NCI-H2029 treated with DMSO at 0.1 percent for 48 hours (cell line): ENCODE measurements at regions not wholly inside any gene's neighbourhood (a gene's known extent, or its start where the extent isn't known, plus 50 kb on each side); places are given as distances from the start of the nearest gene placed in this dataset.

Experiments
- DNase-seq: peaks from one replicate; lab custom pipeline; 2025; lab: John Stamatoyannopoulos, UW

DNA sequence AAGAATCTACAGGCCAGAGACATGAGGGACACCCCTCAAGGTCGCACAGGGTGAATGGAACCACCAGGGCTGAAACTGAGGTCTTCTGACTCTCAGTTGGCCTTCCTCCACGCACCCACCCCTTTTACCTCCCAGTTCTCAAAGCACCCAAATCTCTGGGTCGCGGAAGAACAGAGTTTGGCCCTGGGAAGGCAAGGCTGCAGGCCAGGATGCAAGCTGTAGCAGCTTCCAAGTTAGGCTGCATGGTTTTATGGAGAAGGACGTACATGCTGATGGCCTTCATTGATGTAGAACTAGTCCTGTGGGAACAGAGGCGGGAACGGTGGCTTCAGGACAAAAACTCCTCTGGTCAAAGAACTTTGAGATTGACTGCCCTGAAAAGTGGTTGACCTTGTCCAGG lies 143.5 kb upstream of the B3GAT1 start:
- no peak for DNase-seq

DNA sequence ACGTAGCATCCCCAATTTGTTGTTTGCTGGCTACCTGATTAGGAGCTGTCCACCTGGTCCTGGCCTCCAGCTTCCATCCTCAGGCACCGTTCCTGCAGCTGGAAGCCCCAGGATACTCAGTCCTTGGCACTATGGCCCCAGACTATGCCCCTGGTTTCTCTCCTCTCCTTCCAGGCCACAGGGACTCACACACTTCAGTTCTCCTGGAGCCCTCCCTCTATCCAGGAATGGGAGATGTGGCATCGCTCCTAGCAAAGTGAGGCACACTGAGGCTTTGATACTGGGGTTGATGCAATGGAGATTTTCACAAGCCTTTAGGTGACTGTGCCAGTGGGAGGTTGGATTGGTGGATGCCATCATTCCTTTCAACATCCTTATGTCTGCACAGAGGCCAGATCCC lies 142.8 kb upstream of the B3GAT1 start:
- DNase-seq: no peak

DNA sequence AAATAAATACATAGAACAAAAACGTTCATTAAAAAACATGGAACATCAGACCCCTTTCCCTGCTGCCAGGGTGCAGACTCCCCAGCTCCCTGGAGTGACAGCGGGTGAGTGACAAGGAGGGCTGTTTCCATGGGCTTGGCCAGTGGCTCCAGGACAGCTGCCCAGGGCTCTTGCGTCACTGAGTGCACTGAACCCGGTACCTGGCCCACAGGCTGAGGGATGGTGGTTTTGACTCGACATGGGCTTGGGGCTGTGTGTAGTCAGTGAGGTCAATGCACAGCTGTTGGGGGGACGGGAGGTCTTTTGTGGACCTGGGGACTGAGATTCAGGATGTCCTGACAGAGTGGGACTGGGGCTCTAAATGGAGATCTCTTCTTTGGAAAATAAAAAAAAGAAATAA lies 142.1 kb upstream of the B3GAT1 start:
- DNase-seq: no peak

GRCh38 chr11:134552749-134553148 lies 140.7 kb upstream of the B3GAT1 start:
- DNase-seq: no peak

GRCh38 chr11:134545521-134545920 lies 133.5 kb upstream of the B3GAT1 start:
- no peak for DNase-seq

DNA sequence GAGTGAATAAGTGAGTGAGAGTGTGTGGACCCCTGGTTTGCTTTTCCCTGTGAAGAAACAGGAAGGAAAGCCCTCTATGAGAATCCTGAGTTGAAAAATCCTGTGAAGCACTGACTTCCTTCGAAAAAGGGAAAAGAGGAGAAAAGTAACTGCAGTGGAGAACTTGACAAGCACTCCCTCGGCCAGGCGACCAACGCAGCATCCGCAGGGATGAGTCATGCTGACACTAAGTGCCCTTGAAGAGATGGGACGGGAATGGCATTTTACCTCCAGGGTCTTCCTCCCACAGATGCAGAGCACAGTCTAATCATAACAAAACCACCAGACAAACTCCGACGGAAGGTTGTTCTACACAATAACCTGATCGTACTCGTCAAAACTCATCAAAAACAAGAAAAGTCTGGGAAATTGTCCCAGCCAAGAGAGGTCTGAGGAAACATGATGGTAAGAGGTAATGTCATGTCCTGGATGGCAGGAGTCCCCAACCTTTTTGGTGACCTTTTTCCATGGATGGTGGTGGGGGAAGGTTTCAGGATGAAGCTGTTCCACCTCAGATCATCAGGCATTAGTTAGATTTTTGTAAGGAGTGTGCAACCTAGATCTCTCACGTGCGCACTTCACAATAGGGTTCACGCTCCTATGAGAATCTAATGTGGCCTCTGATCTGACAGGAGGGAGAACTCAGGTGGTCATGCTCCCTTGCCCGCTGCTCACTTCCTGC lies 132.2 kb upstream of the B3GAT1 start:
- no peak for DNase-seq

DNA sequence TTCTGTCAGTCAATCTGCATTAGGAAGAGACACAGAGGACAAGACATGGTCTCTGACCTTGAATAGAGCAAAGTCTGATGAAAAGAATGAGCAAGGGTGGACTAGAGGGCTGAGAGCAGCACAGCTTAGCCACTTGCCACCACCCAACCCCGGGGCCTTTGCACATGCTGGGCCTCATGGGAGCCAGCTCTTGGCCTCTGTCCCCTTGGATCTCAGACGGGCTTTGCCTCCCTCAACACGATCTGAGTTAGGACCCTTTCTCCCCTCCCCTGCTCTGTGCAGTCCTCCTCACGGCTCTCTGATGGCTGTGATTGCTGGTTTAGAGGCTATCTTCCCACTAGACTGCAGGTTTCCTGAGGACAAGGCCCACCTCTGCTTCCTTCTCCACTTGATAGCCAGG lies 131.6 kb upstream of the B3GAT1 start:
- no peak for DNase-seq

DNA sequence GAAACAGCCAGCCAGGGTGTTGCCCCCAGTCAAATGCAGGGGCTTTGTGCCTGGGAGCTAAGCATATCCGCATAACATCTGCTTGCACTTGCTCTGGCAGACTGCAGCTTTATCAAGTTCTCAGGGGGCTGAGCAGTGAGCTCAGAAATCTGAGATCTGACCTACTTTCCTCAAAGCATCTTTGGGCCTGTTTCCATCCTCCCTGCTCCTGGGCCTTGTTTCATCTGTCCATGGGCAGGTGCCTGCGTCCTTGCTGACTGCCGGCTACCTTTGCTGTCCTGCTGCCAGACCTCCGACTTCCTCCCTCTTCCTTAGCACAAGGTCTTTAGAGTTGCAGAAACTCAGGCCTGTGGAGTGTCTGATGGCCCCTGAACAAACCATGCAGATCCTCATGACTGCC lies 131.2 kb upstream of the B3GAT1 start:
- no peak for DNase-seq

DNA sequence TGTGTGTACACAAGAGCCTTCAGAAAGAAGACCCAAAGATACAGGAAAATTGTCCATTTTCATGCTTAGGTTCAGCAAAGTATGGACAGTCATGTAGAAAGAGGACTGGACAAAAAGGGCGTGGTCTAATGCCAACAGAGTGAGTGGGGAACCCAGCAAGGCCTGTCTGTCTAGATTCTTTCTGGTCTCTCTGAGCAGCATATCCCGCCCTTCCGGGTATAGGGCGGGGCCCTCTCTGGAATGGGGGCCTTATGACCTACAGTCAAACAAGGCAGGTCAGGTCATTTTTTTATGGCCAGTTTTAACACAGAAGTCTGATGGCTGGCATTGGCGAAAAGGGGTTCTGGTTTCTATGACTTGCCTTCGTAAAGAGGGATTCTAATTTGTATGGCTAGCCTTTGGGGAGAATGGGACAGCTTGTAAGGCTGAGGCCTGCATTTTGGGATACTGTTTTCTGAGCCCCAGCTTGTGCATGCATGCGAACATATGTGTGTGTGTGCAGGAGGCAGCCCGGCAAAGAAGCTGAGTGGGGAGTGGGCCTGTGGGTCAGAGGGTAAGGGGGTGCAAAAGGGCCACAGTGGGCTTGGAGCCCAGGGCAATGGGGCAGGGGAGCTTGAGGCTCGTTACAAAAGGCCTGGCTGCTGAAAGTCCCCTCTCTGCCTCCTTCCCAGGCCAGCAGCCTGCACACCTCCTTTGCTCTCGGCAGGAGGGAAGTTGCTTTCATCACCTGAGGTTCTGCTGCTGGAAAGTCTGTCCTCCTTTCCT lies 130.5 kb upstream of the B3GAT1 start:
- no peak for DNase-seq

GRCh38 chr11:134541951-134542350 lies 129.9 kb upstream of the B3GAT1 start:
- DNase-seq: no peak

- no peak for DNase-seq
Measured at GRCh38 chr11:134541355-134541754, 129.3 kb upstream of the B3GAT1 start.

DNA sequence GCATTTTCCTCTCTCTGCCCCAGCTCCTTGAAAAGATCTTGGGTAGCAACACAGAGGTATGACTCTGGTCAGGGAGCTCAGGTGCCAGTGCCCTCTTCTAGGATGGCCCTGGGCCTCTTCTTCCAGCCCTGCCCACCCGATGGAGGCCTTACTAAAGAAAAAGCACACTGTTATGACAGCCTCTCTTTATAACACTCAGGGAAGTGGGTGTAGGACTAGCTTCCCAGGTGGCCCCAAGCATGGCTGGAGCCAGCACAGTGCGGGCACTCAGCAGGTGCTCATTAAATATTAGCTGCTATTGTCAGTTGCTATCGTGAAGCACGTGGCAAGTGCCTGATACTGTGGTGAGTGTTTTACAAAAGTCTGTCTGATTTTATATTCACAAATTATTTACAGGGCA lies 127.2 kb upstream of the B3GAT1 start:
- no peak for DNase-seq

DNA sequence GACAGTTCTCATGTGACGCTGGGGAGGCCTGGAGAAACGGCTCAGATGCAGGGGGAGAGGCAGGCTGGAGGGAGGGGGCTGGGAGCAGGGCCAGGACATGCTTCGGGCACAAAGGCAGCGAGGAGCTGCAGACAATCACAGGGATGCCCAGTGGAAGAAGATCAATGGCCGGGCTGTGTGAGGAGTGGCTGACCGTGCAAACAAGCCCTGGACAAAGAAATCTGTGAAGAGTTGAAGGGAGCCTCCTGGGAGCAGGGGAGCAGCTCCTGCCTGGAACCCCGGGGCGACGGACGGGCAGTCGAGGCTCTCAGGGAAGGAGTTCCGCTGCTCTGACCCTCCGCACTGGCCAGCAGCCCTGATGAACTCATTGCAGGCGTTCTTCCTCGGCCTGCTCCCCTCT lies 126.7 kb upstream of the B3GAT1 start:
- DNase-seq: no peak

GRCh38 chr11:134537941-134538340 lies 125.9 kb upstream of the B3GAT1 start:
- DNase-seq: no peak

DNA sequence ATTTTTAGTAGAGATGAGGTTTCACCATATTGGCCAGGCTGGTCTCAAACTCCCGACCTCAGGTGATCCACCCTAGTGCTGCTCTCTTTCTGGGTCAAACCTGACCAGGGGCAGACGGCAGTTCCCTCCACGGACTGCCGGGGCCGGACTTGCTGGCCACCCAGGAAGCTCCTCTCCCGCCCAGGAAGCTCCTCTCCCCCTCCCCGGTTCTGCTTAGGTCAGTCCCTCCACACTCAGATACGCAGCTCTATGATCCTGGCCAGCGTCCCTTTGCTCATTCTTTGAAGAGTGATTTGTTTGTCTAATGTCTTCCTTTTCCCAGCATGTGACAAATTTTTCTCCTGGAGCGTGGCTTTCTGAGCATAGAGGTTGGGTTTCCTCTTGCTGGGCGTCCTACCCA lies 125.3 kb upstream of the B3GAT1 start:
- DNase-seq: no peak

DNA sequence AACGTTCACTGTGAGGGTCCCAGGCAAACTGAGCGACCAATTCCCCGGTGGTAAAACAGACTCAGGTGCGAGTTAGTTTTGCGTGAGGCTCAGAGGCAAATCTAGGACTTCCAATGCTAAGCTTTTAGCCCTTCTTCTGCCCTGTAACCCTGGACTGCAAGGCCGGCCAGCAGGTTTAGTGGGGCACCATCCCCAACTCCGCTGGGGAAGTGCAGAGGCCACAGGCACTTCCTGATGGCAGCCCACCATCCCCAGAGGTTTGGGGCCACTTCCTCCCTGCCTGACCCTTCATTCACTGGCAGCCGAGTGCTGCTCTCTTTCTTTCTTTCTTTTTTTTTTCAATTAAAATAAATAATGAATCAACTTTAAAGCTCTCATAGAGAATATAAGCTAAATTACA lies 124.6 kb upstream of the B3GAT1 start:
- DNase-seq: no peak

DNA sequence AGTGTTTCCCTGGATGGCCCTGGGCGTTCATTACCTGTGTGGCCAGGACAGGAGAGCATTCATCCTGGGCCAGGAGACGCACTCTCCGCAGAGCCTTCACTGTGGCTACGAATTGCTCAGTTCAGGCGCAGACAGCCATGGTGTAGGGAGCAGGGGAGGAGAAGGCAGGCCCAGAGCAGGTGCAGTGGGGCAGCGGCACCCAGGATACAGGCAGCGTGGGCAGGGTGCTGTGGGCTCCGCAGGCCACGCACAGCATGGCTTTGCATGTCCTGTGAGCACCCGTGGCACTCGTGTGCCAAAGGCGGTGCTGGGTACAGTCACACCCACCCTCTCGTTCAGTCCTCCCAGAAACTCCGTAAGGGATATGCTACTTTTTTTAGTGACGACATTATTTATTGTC lies 124.2 kb upstream of the B3GAT1 start:
- no peak for DNase-seq

DNA sequence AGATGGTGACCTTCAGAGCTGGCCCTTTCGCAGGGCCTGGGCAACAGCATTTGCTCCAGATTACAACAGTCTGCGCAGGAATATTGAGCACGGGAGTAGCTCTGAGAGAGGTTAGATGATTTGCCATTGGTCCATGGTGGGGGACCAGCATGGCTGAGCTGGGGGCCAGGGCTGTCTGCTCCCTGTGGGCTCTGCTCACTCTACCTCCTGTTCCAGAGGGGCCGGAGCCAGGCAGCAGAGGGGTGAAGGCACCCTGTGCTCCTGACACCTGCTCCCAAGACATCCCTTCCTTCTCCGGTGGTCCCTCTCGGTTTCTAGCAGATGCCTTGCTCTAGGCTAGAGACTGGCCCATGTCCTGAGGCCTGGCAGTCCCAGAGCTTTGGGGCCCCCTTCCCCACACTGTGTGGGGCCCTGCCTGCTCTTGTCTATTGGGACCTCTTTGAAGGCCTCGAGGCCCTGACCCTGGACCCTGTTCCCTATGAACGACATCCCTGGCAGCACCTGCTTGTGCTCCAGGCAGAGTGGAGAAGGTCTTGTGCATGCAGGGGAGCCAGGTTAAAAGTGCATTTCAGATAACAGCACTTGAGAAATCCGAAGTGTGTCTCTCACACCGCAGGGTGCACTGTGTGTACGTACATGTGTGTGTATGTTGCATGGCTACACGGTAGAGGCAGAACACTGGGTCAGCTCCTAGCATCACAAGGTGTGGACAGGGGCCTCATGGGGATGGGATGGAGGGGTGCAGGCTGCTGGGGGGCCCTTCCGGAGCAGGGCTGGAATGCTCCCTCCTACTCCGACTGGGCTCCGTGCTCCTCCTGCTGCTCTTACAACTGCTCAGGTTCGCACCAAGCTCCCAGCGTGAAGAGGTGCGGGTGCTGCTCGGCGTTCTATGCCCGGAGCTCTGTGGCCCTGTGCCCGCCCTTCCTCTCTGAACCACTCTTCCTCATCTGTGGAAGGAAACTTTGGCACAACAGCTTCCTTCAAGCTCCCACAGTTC lies 123.3 kb upstream of the B3GAT1 start:
- DNase-seq: no peak

DNA sequence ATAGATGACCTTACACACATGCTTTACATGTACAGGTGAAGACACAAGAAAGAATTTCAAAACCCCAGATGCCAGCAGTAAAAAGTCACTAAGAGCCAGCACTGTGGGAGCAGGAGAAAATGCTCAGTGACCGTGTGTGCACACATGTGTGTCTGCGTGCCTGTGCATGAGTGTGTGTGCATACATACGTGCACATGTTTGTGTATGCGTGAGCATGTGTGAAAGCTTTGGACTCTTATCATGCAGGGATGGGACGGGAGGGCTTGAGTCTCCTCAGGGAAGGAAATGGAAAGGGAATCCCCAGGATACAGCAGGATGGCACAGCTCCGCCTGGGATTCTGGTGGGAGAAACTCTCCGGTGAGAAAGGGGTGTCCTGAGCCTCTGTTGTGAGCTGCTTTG lies 121.5 kb upstream of the B3GAT1 start:
- no peak for DNase-seq

DNA sequence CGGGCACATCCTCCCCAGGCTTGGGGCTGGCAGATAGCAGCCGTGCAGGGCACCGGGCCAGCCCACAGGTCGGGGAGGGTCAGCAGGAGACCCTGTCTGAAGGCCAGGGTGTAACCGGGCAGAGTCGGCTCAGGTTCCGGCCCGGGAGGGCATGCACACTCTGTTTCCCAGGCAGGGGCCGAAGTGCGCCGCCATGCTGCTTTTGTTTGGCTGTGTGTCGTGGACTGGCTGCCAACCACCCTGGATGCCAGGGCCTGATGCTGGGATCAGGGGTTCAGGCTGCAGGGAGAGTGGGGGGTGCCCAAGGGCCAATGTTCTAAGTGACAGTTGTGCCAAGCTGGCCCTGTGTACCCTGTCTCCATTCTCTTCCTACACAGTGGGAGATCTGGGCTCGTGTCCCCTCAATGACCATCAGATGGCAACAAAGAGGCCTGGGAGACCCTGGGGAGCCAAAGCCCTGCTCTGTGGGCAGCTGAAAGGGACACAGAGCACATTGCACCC lies 120.9 kb upstream of the B3GAT1 start:
- no peak for DNase-seq

- DNase-seq: no peak
Measured at GRCh38 chr11:134532131-134532920, 120.3 kb upstream of the B3GAT1 start.
